ENCODE measurements at regions not wholly inside any gene's neighbourhood (a gene's known extent, or its start where the extent isn't known, plus 50 kb on each side); places are given as distances from the start of the nearest gene placed in this dataset.

DNA sequence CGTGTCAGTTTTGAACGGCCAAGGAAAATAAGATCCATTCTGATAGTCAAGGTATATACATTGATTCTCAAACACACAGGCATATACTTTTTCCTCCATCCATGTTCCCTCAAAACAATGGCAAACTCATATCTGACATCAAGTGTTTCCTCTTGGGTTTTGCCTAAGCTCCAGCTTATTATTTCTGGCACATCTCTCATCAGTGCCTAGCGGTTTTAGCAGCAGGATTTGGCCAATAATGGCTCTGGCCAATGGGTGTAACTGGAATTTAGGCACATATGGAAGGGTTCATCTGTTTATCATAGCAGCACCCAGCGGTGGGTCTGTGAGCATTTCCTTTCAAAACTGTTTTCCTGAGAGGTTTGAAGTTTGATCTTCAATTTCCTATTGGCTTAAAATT, 161.6 kb upstream of the TLL1 start:
- H3K27ac Mint-ChIP-seq = no peak overlapping the region
- Histone ChIP-seq H3K36me3 (ENCODE audit: control insufficient read depth in 2 of 2, extremely low read depth in 1 of 2, insufficient read depth in 1 of 2, low read length in 1 of 2) (no peaks in the 10 kb centered on the region), H3K27ac (ENCODE audit: low read length) (no peak overlapping the region), H3K27me3 (replicated peaks in 1 of 2; ENCODE audit: control insufficient read depth in 2 of 2, extremely low read depth in 1 of 2, insufficient read depth in 2 of 2, low read length in 1 of 2) (no peaks in the 10 kb centered on the region), H3K4me3 (ENCODE audit: control insufficient read depth in 1 of 2, extremely low read depth in 1 of 2, low read length in 1 of 2) (no peak overlapping the region), H3K4me1 (ENCODE audit: control insufficient read depth in 1 of 2, extremely low read depth in 1 of 2, insufficient read depth in 2 of 2, low read length in 2 of 2) (no peaks in the 10 kb centered on the region), H3K9me3 (no peaks in the 10 kb centered on the region)
- ATAC-seq (replicated peaks in 1 of 4) (no peak), DNase-seq (no peak)
- POLR2A ChIA-PET = no interaction called here
- H3K4me1 Mint-ChIP-seq = no peaks in the 10 kb centered on the region
- no peak overlapping the region for H3K4me3 Mint-ChIP-seq
- H3K27me3 Mint-ChIP-seq = no peaks in the 10 kb centered on the region
- CTCF ChIA-PET = no interaction called here
- H3K36me3 Mint-ChIP-seq = no peaks in the 10 kb centered on the region
- WGBS (ENCODE audit: insufficient coverage) = 68% methylated on average over 3 of the region's 4 CpGs
- H3K9me3 Mint-ChIP-seq = no peaks in the 10 kb centered on the region

DNA sequence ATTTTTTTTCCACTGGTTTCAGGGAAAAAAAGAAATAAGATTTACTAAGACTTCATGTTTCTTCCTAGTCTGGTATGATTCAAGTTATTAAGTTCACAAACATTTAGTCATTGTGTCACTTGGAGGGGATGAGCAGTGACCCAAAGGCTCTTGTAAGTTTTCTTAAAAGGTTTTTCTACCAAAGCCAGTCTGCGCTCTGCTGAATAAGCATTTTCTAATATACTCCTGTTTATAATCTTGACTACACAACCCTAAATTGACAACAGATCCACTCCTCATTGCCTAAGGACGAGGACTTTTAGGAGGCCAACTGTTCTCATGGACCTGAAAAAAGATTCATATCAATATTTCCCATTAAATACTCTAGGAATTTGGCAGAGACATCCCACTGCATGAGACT, 161.1 kb upstream of the TLL1 start:
- Mint-ChIP-seq H3K4me1 (no peaks in the 10 kb centered on the region), H3K27me3 (no peaks in the 10 kb centered on the region), H3K4me3 (no peak overlapping the region), H3K9me3 (no peaks in the 10 kb centered on the region), H3K36me3 (no peaks in the 10 kb centered on the region), H3K27ac (no peak overlapping the region)
- ChIA-PET POLR2A (no interaction called here), CTCF (no interaction called here)
- H3K4me1 ChIP-seq (ENCODE audit: control insufficient read depth in 1 of 2, extremely low read depth in 1 of 2, insufficient read depth in 2 of 2, low read length in 2 of 2) = no peaks in the 10 kb centered on the region
- no CpG with 5 or more reads among the region's 2 CpGs for WGBS (ENCODE audit: insufficient coverage)
- DNase-seq (no peak), ATAC-seq (replicated peaks in 1 of 4) (no peak)
- no peak overlapping the region for H3K4me3 ChIP-seq (ENCODE audit: control insufficient read depth in 1 of 2, extremely low read depth in 1 of 2, low read length in 1 of 2)
- no peaks in the 10 kb centered on the region for H3K36me3 ChIP-seq (ENCODE audit: control insufficient read depth in 2 of 2, extremely low read depth in 1 of 2, insufficient read depth in 1 of 2, low read length in 1 of 2)
- no peaks in the 10 kb centered on the region for H3K9me3 ChIP-seq
- no peaks in the 10 kb centered on the region for H3K27me3 ChIP-seq (replicated peaks in 1 of 2; ENCODE audit: control insufficient read depth in 2 of 2, extremely low read depth in 1 of 2, insufficient read depth in 2 of 2, low read length in 1 of 2)
- H3K27ac ChIP-seq (ENCODE audit: low read length) = no peak overlapping the region

DNA sequence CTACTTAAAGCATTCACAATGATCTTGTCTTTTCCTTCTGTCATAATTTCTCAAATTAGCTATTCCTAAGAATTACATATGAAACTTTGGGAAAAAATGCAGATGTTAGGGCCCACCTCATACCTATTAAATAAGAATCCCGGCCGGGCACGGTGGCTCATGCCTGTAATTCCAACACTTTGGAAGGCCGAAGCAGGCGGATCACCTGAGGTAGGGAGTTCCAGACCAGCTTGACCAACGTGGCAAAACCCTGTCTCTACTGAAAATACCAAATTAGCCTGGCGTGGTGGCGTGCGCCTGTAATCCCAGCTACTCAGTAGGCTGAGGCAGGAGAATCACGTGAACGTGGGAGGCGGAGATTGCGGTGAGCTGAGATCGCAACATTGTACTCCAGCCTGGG, 158.4 kb upstream of the TLL1 start:
- WGBS (ENCODE audit: insufficient coverage) = 84% methylated on average over 10 of the region's 14 CpGs
- POLR2A ChIA-PET = no interaction called here

DNA sequence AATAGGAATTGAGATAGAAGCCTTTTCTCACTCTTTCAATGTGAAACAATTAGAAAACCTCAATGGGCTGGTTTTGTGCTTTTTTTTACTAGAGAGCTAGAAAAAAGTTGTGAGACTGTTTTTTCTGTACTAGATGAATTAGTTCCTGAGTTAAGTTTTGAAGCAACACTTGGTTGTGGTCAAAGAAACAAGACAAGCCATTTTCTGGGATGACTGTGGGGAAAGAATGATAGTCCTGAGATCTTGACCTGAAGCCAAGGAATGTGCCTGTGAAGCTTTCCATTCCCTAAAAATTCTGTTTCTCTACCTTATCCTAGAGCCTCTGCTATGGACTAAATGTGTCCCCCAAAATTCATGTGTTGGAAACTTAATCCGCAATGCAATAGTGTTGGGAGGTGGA, 157.8 kb upstream of the TLL1 start:
- POLR2A ChIA-PET = no interaction called here
- H3K36me3 Mint-ChIP-seq = no peaks in the 10 kb centered on the region

More for the DNA sequence above, 158.4 kb upstream of the TLL1 start:
- Histone ChIP-seq H3K27me3 (replicated peaks in 1 of 2; ENCODE audit: control insufficient read depth in 2 of 2, extremely low read depth in 1 of 2, insufficient read depth in 2 of 2, low read length in 1 of 2) (no peaks in the 10 kb centered on the region), H3K27ac (ENCODE audit: low read length) (no peak overlapping the region), H3K36me3 (ENCODE audit: control insufficient read depth in 2 of 2, extremely low read depth in 1 of 2, insufficient read depth in 1 of 2, low read length in 1 of 2) (no peaks in the 10 kb centered on the region), H3K4me3 (ENCODE audit: control insufficient read depth in 1 of 2, extremely low read depth in 1 of 2, low read length in 1 of 2) (no peak overlapping the region), H3K4me1 (ENCODE audit: control insufficient read depth in 1 of 2, extremely low read depth in 1 of 2, insufficient read depth in 2 of 2, low read length in 2 of 2) (no peaks in the 10 kb centered on the region), H3K9me3 (no peaks in the 10 kb centered on the region)
- Mint-ChIP-seq H3K27me3 (no peaks in the 10 kb centered on the region), H3K4me3 (no peak overlapping the region), H3K36me3 (no peaks in the 10 kb centered on the region), H3K4me1 (no peaks in the 10 kb centered on the region), H3K9me3 (no peaks in the 10 kb centered on the region), H3K27ac (no peak overlapping the region)
- CTCF ChIA-PET = no interaction called here
- no peak for ATAC-seq (replicated peaks in 1 of 4)
- no peak for DNase-seq

DNA sequence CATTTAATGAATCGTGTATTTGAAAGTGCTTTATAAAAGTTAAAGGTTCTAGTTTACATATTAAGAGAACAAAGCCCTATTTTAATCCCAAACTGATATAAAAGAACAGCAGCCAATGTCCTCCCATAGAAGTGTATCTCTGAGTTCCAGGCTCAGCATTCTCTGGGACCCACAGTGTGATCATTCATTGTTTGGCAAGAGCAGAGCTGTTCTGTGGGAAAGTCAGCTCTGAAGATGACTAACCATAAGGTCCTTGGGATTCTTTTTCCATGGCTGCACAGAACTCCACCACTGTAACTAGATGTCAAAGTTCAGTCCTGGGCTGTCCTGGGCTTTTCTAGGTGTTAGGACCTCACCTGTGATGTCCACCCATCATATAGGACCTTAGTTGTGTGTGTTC, 157.0 kb upstream of the TLL1 start:
- ATAC-seq (replicated peaks in 1 of 4) = no peak
- ChIA-PET POLR2A (no interaction called here), CTCF (no interaction called here)
- H3K27ac Mint-ChIP-seq = no peak overlapping the region
- no peak for DNase-seq
- H3K27ac ChIP-seq (ENCODE audit: low read length) = no peak overlapping the region
- no peaks in the 10 kb centered on the region for H3K36me3 ChIP-seq (ENCODE audit: control insufficient read depth in 2 of 2, extremely low read depth in 1 of 2, insufficient read depth in 1 of 2, low read length in 1 of 2)
- no peak overlapping the region for H3K4me3 Mint-ChIP-seq
- H3K4me3 ChIP-seq (ENCODE audit: control insufficient read depth in 1 of 2, extremely low read depth in 1 of 2, low read length in 1 of 2) = no peak overlapping the region
- H3K27me3 ChIP-seq (replicated peaks in 1 of 2; ENCODE audit: control insufficient read depth in 2 of 2, extremely low read depth in 1 of 2, insufficient read depth in 2 of 2, low read length in 1 of 2) = no peaks in the 10 kb centered on the region
- no peaks in the 10 kb centered on the region for H3K36me3 Mint-ChIP-seq
- WGBS (ENCODE audit: insufficient coverage) = no CpG with 5 or more reads among the region's 1 CpG
- no peaks in the 10 kb centered on the region for H3K4me1 ChIP-seq (ENCODE audit: control insufficient read depth in 1 of 2, extremely low read depth in 1 of 2, insufficient read depth in 2 of 2, low read length in 2 of 2)
- no peaks in the 10 kb centered on the region for H3K4me1 Mint-ChIP-seq
- no peaks in the 10 kb centered on the region for H3K27me3 Mint-ChIP-seq
- no peaks in the 10 kb centered on the region for H3K9me3 ChIP-seq
- no peaks in the 10 kb centered on the region for H3K9me3 Mint-ChIP-seq

More for the DNA sequence above, 157.8 kb upstream of the TLL1 start:
- Mint-ChIP-seq H3K4me3 (no peak overlapping the region), H3K4me1 (no peaks in the 10 kb centered on the region), H3K27ac (no peak overlapping the region), H3K27me3 (no peaks in the 10 kb centered on the region), H3K9me3 (no peaks in the 10 kb centered on the region)
- Histone ChIP-seq H3K9me3 (no peaks in the 10 kb centered on the region), H3K4me3 (ENCODE audit: control insufficient read depth in 1 of 2, extremely low read depth in 1 of 2, low read length in 1 of 2) (no peak overlapping the region), H3K4me1 (ENCODE audit: control insufficient read depth in 1 of 2, extremely low read depth in 1 of 2, insufficient read depth in 2 of 2, low read length in 2 of 2) (no peaks in the 10 kb centered on the region), H3K27ac (ENCODE audit: low read length) (no peak overlapping the region), H3K27me3 (replicated peaks in 1 of 2; ENCODE audit: control insufficient read depth in 2 of 2, extremely low read depth in 1 of 2, insufficient read depth in 2 of 2, low read length in 1 of 2) (no peaks in the 10 kb centered on the region), H3K36me3 (ENCODE audit: control insufficient read depth in 2 of 2, extremely low read depth in 1 of 2, insufficient read depth in 1 of 2, low read length in 1 of 2) (no peaks in the 10 kb centered on the region)
- CTCF ChIA-PET = no interaction called here
- DNase-seq = no peak
- ATAC-seq (replicated peaks in 1 of 4) = no peak
- WGBS (ENCODE audit: insufficient coverage) = 100% methylated on average over 1 of the region's 1 CpG

DNA sequence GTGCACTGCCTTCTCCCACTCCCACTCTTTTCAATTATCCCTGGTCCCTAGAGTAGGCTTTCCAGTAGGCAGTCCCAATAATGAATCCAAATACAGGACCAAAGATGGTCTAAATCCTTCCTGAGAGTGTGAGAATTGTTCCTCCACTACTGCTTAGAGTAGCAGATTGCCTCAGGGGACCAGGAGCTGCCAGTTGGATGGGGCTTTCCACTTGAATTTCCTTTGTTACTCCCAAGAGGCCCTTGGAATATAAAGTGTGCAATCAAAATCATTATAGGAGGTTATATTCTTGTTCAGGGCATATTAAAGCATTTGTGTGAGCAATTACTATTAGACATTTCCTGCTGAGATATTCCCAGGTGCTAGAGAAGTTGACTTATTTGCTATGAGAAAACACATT, 156.6 kb upstream of the TLL1 start:
- H3K27me3 ChIP-seq (replicated peaks in 1 of 2; ENCODE audit: control insufficient read depth in 2 of 2, extremely low read depth in 1 of 2, insufficient read depth in 2 of 2, low read length in 1 of 2) = no peaks in the 10 kb centered on the region
- ATAC-seq (replicated peaks in 1 of 4) = no peak
- ChIA-PET CTCF (no interaction called here), POLR2A (no interaction called here)
- H3K4me1 ChIP-seq (ENCODE audit: control insufficient read depth in 1 of 2, extremely low read depth in 1 of 2, insufficient read depth in 2 of 2, low read length in 2 of 2) = no peaks in the 10 kb centered on the region
- no peak overlapping the region for H3K27ac ChIP-seq (ENCODE audit: low read length)
- Mint-ChIP-seq H3K36me3 (no peaks in the 10 kb centered on the region), H3K27me3 (no peaks in the 10 kb centered on the region), H3K27ac (no peak overlapping the region), H3K9me3 (no peaks in the 10 kb centered on the region), H3K4me3 (no peak overlapping the region), H3K4me1 (no peaks in the 10 kb centered on the region)
- no peaks in the 10 kb centered on the region for H3K36me3 ChIP-seq (ENCODE audit: control insufficient read depth in 2 of 2, extremely low read depth in 1 of 2, insufficient read depth in 1 of 2, low read length in 1 of 2)
- no peak overlapping the region for H3K4me3 ChIP-seq (ENCODE audit: control insufficient read depth in 1 of 2, extremely low read depth in 1 of 2, low read length in 1 of 2)
- no peaks in the 10 kb centered on the region for H3K9me3 ChIP-seq
- DNase-seq = no peak

DNA sequence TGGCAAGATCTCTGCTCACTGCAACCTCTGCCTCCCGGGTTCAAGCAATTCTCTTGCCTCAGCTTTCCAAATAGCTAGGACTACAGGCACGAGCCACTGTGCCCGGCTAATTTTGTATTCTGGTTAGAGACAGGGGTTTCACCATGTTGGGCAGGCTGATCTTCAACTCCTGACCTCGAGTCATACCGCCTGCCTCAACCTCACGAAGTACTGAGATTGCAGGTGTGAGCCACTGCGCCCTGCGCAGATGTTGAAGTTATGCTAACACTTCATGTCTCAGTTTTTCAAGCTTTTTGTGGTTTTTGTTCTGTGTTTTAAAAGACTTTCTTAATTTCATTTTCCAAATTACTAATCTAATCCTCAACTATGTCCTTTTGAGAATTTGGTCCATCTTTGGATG, 154.4 kb upstream of the TLL1 start:
- no peaks in the 10 kb centered on the region for H3K36me3 Mint-ChIP-seq
- Histone ChIP-seq H3K36me3 (ENCODE audit: control insufficient read depth in 2 of 2, extremely low read depth in 1 of 2, insufficient read depth in 1 of 2, low read length in 1 of 2) (no peaks in the 10 kb centered on the region), H3K4me3 (ENCODE audit: control insufficient read depth in 1 of 2, extremely low read depth in 1 of 2, low read length in 1 of 2) (no peak overlapping the region), H3K27me3 (replicated peaks in 1 of 2; ENCODE audit: control insufficient read depth in 2 of 2, extremely low read depth in 1 of 2, insufficient read depth in 2 of 2, low read length in 1 of 2) (no peaks in the 10 kb centered on the region), H3K4me1 (ENCODE audit: control insufficient read depth in 1 of 2, extremely low read depth in 1 of 2, insufficient read depth in 2 of 2, low read length in 2 of 2) (no peaks in the 10 kb centered on the region), H3K27ac (ENCODE audit: low read length) (no peak overlapping the region), H3K9me3 (no peaks in the 10 kb centered on the region)
- 55% methylated on average over 4 of the region's 8 CpGs for WGBS (ENCODE audit: insufficient coverage)
- no peak for DNase-seq
- POLR2A ChIA-PET = no interaction called here
- no peaks in the 10 kb centered on the region for H3K4me1 Mint-ChIP-seq
- no peak for ATAC-seq (replicated peaks in 1 of 4)
- H3K27ac Mint-ChIP-seq = no peak overlapping the region
- no peak overlapping the region for H3K4me3 Mint-ChIP-seq
- peaks cover 0 to 5% of the 10 kb centered on the region in 2 donors for H3K27me3 Mint-ChIP-seq
- CTCF ChIA-PET = no interaction called here
- H3K9me3 Mint-ChIP-seq = no peaks in the 10 kb centered on the region

Data from T-cell (primary cell).